B cell (primary cell): ENCODE measurements at regions not wholly inside any gene's neighbourhood (a gene's known extent, or its start where the extent isn't known, plus 50 kb on each side); places are given as distances from the start of the nearest gene placed in this dataset.

Experiments
- ATAC-seq: fragments of 200-7000 bp; cut with Tn5 transposase; one replicate; pipeline ENCODE4 v1.10.0; 2021; ENCODE audit warnings: low read depth, mild to moderate bottlenecking, moderate number of reproducible peaks, moderate library complexity
- CTCF ChIA-PET: fragments of 350-600 bp; sonication (Branson Sonifier 250); formaldehyde crosslinking; loops from one replicate; lab custom pipeline; 2021; ENCODE audit warnings: antibody characterized with exemption, inconsistent platforms; lab: Charles Lee
- POLR2A ChIA-PET: fragments of 350-600 bp; sonication (Branson Sonifier 250); formaldehyde crosslinking; loops from one replicate; lab custom pipeline; 2021; ENCODE audit warnings: antibody characterized with exemption; lab: Charles Lee
- DNase-seq: peaks from one replicate; pipeline ENCODE4 v3.0.0; 2013
- H2AFZ ChIP-seq: 2 replicates; pipeline ENCODE4 v1.6.1; 2012; ENCODE audit warnings: mild to moderate bottlenecking, low read depth, low read length; ENCODE audit not compliant: insufficient read depth, poor library complexity, severe bottlenecking
- H3K27ac ChIP-seq, 2 donors: 1 replicate in 1 of 2; 2 replicates in 1 of 2; pipeline ENCODE4 v1.5.1; 2012 to 2013; ENCODE audit warnings: low read length in 2 of 2, mild to moderate bottlenecking in 2 of 2, moderate library complexity in 1 of 2
- H3K27me3 ChIP-seq, 4 experiments: fragments of 200-600 bp in 1 of 4; sonication (generic) in 1 of 4; replicated peaks in 1 of 4; 1 replicate in 2 of 4; 2 replicates in 2 of 4; pipeline versions ENCODE4 v1.6.1 to v1.7.0; 2013 to 2016; ENCODE audit warnings: low read length in 3 of 4, mild to moderate bottlenecking in 2 of 4, mixed read lengths in 1 of 4, moderate library complexity in 1 of 4; ENCODE audit not compliant: insufficient read depth in 4 of 4, control insufficient read depth in 3 of 4; ENCODE audit errors: control extremely low read depth in 1 of 4
- H3K36me3 ChIP-seq, 2 experiments: replicated peaks in 1 of 2; 1 replicate in 1 of 2; 2 replicates in 1 of 2; pipeline versions ENCODE4 v1.6.1 to v1.7.1; 2013; ENCODE audit warnings: low read length in 1 of 2; ENCODE audit not compliant: insufficient read depth in 2 of 2, control insufficient read depth in 1 of 2; ENCODE audit errors: control extremely low read depth in 1 of 2, extremely low read depth in 1 of 2
- H3K4me1 ChIP-seq, 2 donors: fragments of 200-600 bp in 1 of 2; sonication (generic) in 1 of 2; 1 replicate in 1 of 2; 2 replicates in 1 of 2; pipeline versions ENCODE4 v1.5.1 to v1.6.1; 2013 to 2017; ENCODE audit warnings: low read length in 2 of 2; ENCODE audit not compliant: control insufficient read depth in 2 of 2, insufficient read depth in 2 of 2
- H3K4me2 ChIP-seq: replicated peaks from 2 replicates; pipeline ENCODE3; 2012; ENCODE audit warnings: mild to moderate bottlenecking, low read depth, low read length; ENCODE audit not compliant: poor library complexity, severe bottlenecking
- H3K4me3 ChIP-seq, 5 experiments: fragments of 200-600 bp in 1 of 5; sonication (generic) in 1 of 5; 1 replicate in 3 of 5; 2 replicates in 2 of 5; pipeline versions ENCODE4 v1.5.1 to v1.7.0; 2011 to 2016; ENCODE audit warnings: low read length in 4 of 5, mild to moderate bottlenecking in 4 of 5, low read depth in 2 of 5, control low read depth in 1 of 5, moderate library complexity in 1 of 5; ENCODE audit not compliant: insufficient read depth in 1 of 5; ENCODE audit errors: control extremely low read depth in 1 of 5, extremely low read depth in 1 of 5
- H3K79me2 ChIP-seq: fragments of 200-600 bp; sonication (generic); one replicate; pipeline ENCODE4 v1.6.0; 2016; ENCODE audit warnings: low read length; ENCODE audit not compliant: control insufficient read depth, insufficient read depth
- H3K9ac ChIP-seq: fragments of 200-600 bp; sonication (generic); 2 replicates; pipeline ENCODE4 v1.6.1; 2017; ENCODE audit warnings: mild to moderate bottlenecking, low read length, moderate library complexity
- H3K9me3 ChIP-seq, 3 donors: one replicate each; pipeline versions ENCODE4 v1.6.1 to v1.7.1; 2013; ENCODE audit warnings: low read length in 2 of 3; ENCODE audit not compliant: control insufficient read depth in 2 of 3, insufficient read depth in 1 of 3; ENCODE audit errors: control extremely low read depth in 1 of 3
- H4K20me1 ChIP-seq: 2 replicates; pipeline ENCODE4 v1.6.0; 2012; ENCODE audit warnings: mild to moderate bottlenecking, low read length; ENCODE audit not compliant: insufficient read depth, control insufficient read depth, poor library complexity, severe bottlenecking
- H3K27ac Mint-ChIP-seq: one replicate; pipeline ENCODE4 v1.8.0; 2021; ENCODE audit warnings: mixed read lengths
- H3K27me3 Mint-ChIP-seq: one replicate; pipeline ENCODE4 v1.8.0; 2021; ENCODE audit warnings: mixed read lengths
- H3K4me1 Mint-ChIP-seq: one replicate; pipeline ENCODE4 v1.8.0; 2021; ENCODE audit warnings: mixed read lengths
- H3K4me3 Mint-ChIP-seq: one replicate; pipeline ENCODE4 v1.8.0; 2021; ENCODE audit warnings: mixed read lengths
- H3K9me3 Mint-ChIP-seq: one replicate; pipeline ENCODE4 v1.8.0; 2022; ENCODE audit warnings: mixed read lengths; ENCODE audit not compliant: insufficient read depth
- EZH2 ChIP-seq: IDR thresholded peaks from 2 replicates; pipeline ENCODE4 v1.6.1; 2012; ENCODE audit warnings: borderline replicate concordance, low read depth, mild to moderate bottlenecking, moderate library complexity, low read length; ENCODE audit not compliant: insufficient read depth, poor library complexity, severe bottlenecking
- WGBS: methylation state at CpG from one replicate; pipeline ENCODE4 v1.1.5; 2013; ENCODE audit warnings: missing lambda C conversion rate; ENCODE audit not compliant: insufficient coverage; 5-methylcytosine and 5-hydroxymethylcytosine counted together
- intact Hi-C: fragments of 100-400 bp; cut with micrococcal nuclease; formaldehyde crosslinking; loops from one replicate; pipeline ENCODE4 v1.10.0; 2022
- TF ChIP-seq, protein P1 (sequence below): fragments of 200-600 bp; IDR thresholded peaks from one replicate; pipeline ENCODE4 v1.8.0; 2022; ENCODE audit warnings: antibody characterized with exemption, mild to moderate bottlenecking

GRCh38 chr4:122555216-122555615, 65.7 kb downstream of the IL21 start:
- POLR2A ChIA-PET: no interaction called here
- ATAC-seq (no peak), DNase-seq (no peak)
- H3K4me2 ChIP-seq: no peak overlapping the region
- no peaks in the 10 kb centered on the region for H4K20me1 ChIP-seq
- Mint-ChIP-seq H3K4me1 (no peaks in the 10 kb centered on the region), H3K4me3 (no peak overlapping the region), H3K27ac (no peak overlapping the region), H3K27me3 (peaks cover 9% of the 10 kb centered on the region), H3K9me3 (peaks cover 2% of the 10 kb centered on the region)
- no peak overlapping the region for H3K4me3 ChIP-seq
- H3K27me3 ChIP-seq: no peaks in the 10 kb centered on the region
- WGBS: no CpG with 5 or more reads among the region's 2 CpGs
- no peaks in the 10 kb centered on the region for H3K36me3 ChIP-seq
- H2AFZ ChIP-seq: no peak overlapping the region
- intact Hi-C loops: no loop called here
- no peak overlapping the region for H3K9ac ChIP-seq
- CTCF ChIA-PET: no interaction called here
- H3K9me3 ChIP-seq: no peaks in the 10 kb centered on the region
- H3K4me1 ChIP-seq: no peaks in the 10 kb centered on the region
- TF ChIP-seq EZH2: no peak
- TF ChIP-seq, protein P1, sequence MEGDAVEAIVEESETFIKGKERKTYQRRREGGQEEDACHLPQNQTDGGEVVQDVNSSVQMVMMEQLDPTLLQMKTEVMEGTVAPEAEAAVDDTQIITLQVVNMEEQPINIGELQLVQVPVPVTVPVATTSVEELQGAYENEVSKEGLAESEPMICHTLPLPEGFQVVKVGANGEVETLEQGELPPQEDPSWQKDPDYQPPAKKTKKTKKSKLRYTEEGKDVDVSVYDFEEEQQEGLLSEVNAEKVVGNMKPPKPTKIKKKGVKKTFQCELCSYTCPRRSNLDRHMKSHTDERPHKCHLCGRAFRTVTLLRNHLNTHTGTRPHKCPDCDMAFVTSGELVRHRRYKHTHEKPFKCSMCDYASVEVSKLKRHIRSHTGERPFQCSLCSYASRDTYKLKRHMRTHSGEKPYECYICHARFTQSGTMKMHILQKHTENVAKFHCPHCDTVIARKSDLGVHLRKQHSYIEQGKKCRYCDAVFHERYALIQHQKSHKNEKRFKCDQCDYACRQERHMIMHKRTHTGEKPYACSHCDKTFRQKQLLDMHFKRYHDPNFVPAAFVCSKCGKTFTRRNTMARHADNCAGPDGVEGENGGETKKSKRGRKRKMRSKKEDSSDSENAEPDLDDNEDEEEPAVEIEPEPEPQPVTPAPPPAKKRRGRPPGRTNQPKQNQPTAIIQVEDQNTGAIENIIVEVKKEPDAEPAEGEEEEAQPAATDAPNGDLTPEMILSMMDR: no peak
- H3K27ac ChIP-seq: no peak overlapping the region
- no peaks in the 10 kb centered on the region for H3K79me2 ChIP-seq

GRCh38 chr4:122553432-122553831, 67.4 kb downstream of the IL21 start:
- H3K4me3 ChIP-seq: no peak overlapping the region
- H3K4me2 ChIP-seq: no peak overlapping the region
- no peak overlapping the region for H3K27ac ChIP-seq
- H2AFZ ChIP-seq: no peak overlapping the region
- TF ChIP-seq, protein P1: no peak
- TF ChIP-seq EZH2: no peak
- DNase-seq (no peak), ATAC-seq (no peak)
- Mint-ChIP-seq H3K4me3 (no peak overlapping the region), H3K27ac (no peak overlapping the region), H3K4me1 (no peaks in the 10 kb centered on the region), H3K27me3 (peaks cover 14% of the 10 kb centered on the region), H3K9me3 (no peaks in the 10 kb centered on the region)
- H3K4me1 ChIP-seq: no peaks in the 10 kb centered on the region
- H3K9me3 ChIP-seq: no peaks in the 10 kb centered on the region
- no peaks in the 10 kb centered on the region for H3K79me2 ChIP-seq
- H3K36me3 ChIP-seq: no peaks in the 10 kb centered on the region
- no peaks in the 10 kb centered on the region for H3K27me3 ChIP-seq
- H4K20me1 ChIP-seq: no peaks in the 10 kb centered on the region
- intact Hi-C loops: no loop called here
- POLR2A ChIA-PET: no interaction called here
- no CpG with 5 or more reads among the region's 1 CpG for WGBS
- CTCF ChIA-PET: no interaction called here
- H3K9ac ChIP-seq: no peak overlapping the region
